LNCaP clone FGC (cell line): ENCODE measurements at regions not wholly inside any gene's neighbourhood (a gene's known extent, or its start where the extent isn't known, plus 50 kb on each side); places are given as distances from the start of the nearest gene placed in this dataset.
A peak's percentile ranks its signal among the peaks of the same experiment; 100 is the strongest.

Experiments
- DNase-seq: peaks from one replicate; pipeline ENCODE4 v3.0.0-alpha.2; 2011; ENCODE audit warnings: low read depth
- H3K4me3 ChIP-seq: 2 replicates; pipeline ENCODE4 v1.5.1; 2011; ENCODE audit warnings: mild to moderate bottlenecking, low read depth, low read length, control low read depth
- CTCF ChIP-seq: IDR thresholded peaks from 2 replicates; pipeline ENCODE4 v1.5.1; 2012; ENCODE audit warnings: mild to moderate bottlenecking; ENCODE audit not compliant: control insufficient read depth, insufficient read depth; ENCODE audit errors: extremely low read depth

- H3K4me3 ChIP-seq: no peak overlapping the region
- TF ChIP-seq CTCF: peak; percentile 77
- DNase-seq: peak; percentile 49
These were observed 610.3 kb downstream of the RNF144B start for GRCh38 chr6:18997375-18997826.

DNA sequence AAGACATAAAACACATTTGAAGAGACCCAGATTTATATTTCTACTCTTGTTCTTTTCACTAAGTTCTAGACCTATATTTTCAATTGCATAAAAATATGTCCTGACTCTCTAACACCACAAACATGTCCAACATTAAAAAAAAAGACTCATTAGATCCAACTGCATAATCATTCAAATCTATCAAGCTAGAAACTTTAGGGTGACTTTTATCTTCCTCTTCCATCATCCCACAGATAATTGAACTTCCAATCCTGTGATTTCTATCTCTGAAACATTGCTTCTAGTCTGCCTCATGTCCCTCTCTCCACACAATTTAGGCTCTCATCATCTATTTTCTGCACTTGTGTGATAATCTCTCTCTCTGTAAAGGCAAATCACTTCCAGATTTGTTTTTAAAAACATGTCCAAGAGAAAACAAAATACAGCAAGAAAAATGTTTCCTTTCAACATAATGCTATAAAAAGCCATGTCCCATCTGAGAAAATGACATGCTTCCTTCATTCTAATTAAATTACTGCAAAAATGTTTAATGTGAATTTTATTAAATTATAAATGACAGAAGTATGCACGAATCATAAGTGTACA is 615.9 kb downstream of the RNF144B start:
- DNase-seq: no peak
- TF ChIP-seq CTCF: no peak

GRCh38 chr6:19004176-19004575 is 617.0 kb downstream of the RNF144B start:
- no peak for TF ChIP-seq CTCF
- DNase-seq: no peak
- H3K4me3 ChIP-seq: no peak overlapping the region

More for the DNA sequence above, 615.9 kb downstream of the RNF144B start:
- no peak overlapping the region for H3K4me3 ChIP-seq

DNA sequence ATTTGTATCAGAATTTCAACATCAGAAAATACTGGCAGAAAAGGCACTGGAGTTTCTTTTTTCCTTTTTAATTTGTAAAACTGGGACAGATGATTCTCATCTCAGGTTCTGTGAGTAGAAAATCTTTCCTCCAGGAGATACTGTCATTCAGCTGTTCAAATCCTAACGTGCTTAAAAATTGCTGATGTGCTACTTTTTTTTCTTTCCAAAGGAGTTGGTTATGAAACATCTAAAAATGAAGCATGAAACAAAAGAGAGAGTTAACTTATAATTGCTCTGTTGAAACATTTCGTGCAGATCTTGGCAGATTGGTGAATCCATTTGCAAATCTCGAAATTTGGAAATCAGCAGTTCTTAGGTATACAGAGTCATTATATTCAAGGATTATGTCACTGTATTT is 622.6 kb downstream of the RNF144B start:
- DNase-seq: no peak
- no peak for TF ChIP-seq CTCF
- no peak overlapping the region for H3K4me3 ChIP-seq

GRCh38 chr6:19013026-19013705 is 626.0 kb downstream of the RNF144B start:
- TF ChIP-seq CTCF: no peak
- no peak overlapping the region for H3K4me3 ChIP-seq
- no peak for DNase-seq

DNA sequence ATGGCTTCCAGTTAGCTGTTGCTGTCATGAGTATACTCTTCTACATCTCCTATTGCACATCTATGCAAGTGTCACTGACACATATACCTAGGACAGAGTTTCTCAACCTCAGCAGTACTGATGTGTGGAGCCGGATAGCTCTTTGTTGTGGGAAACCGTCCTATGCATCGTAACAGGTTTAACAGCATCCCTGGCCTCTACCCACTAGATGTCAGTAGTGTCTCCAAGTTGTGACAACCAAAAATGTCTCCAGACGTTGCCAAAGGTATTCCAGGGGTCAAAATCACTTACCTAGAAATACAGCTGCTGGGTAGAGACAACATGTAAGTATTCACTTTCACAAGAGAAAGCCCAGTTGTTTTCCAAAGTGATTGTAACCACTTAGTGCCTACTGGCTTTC is 637.6 kb downstream of the RNF144B start:
- DNase-seq: peak; percentile 23
- H3K4me3 ChIP-seq: no peak overlapping the region
- peak; percentile 84 for TF ChIP-seq CTCF
